ENCODE measurements at regions not wholly inside any gene's neighbourhood (a gene's known extent, or its start where the extent isn't known, plus 50 kb on each side); places are given as distances from the start of the nearest gene placed in this dataset.

GRCh38 chr22:23522623-23523251 lies 57.4 kb downstream of the IGLL1 start:
- no peak for DNase-seq (ENCODE audit: low spot score)

GRCh38 chr22:23521441-23522113 lies 58.5 kb downstream of the IGLL1 start:
- peak; percentile 61 for DNase-seq (ENCODE audit: low spot score)

GRCh38 chr22:23520863-23521440 lies 59.1 kb downstream of the IGLL1 start:
- no peak for DNase-seq (ENCODE audit: low spot score)

- DNase-seq (ENCODE audit: low spot score), result no peak
These were observed 60.5 kb downstream of the IGLL1 start for GRCh38 chr22:23519442-23520157.

GRCh38 chr22:23518376-23519187 lies 61.5 kb downstream of the IGLL1 start:
- no peak for DNase-seq (ENCODE audit: low spot score)

GRCh38 chr22:23517804-23518375 lies 62.2 kb downstream of the IGLL1 start:
- no peak for DNase-seq (ENCODE audit: low spot score)

- no peak for DNase-seq (ENCODE audit: low spot score)
These were observed 63.8 kb downstream of the IGLL1 start for GRCh38 chr22:23516304-23516703.

- no peak for DNase-seq (ENCODE audit: low spot score)
These were observed 65.6 kb downstream of the IGLL1 start for GRCh38 chr22:23514322-23515038.

GRCh38 chr22:23513705-23514104 lies 66.4 kb downstream of the IGLL1 start:
- DNase-seq (ENCODE audit: low spot score), result no peak

- no peak for DNase-seq (ENCODE audit: low spot score)
These were observed 67.0 kb downstream of the IGLL1 start for GRCh38 chr22:23513133-23513532.

GRCh38 chr22:23512721-23513120 lies 67.4 kb downstream of the IGLL1 start:
- no peak for DNase-seq (ENCODE audit: low spot score)

GRCh38 chr22:23512348-23512705 lies 67.8 kb downstream of the IGLL1 start:
- DNase-seq (ENCODE audit: low spot score), result no peak

GRCh38 chr22:23511627-23512347 lies 68.3 kb downstream of the IGLL1 start:
- DNase-seq (ENCODE audit: low spot score), result no peak

GRCh38 chr22:23509571-23510302 lies 70.4 kb downstream of the IGLL1 start:
- peak; percentile 19 for DNase-seq (ENCODE audit: low spot score)

- no peak for DNase-seq (ENCODE audit: low spot score)
These were observed 75.6 kb downstream of the IGLL1 start for GRCh38 chr22:23504516-23504915.

GRCh38 chr22:23503736-23504440 lies 76.2 kb downstream of the IGLL1 start:
- DNase-seq (ENCODE audit: low spot score), result no peak

GRCh38 chr22:23503142-23503541 lies 76.9 kb downstream of the IGLL1 start:
- no peak for DNase-seq (ENCODE audit: low spot score)

- no peak for DNase-seq (ENCODE audit: low spot score)
These were observed 78.4 kb downstream of the IGLL1 start for GRCh38 chr22:23501708-23502107.

GRCh38 chr22:23501261-23501619 lies 78.8 kb downstream of the IGLL1 start:
- DNase-seq (ENCODE audit: low spot score), result no peak

Measured in A172 (cell line).